ENCODE measurements at regions not wholly inside any gene's neighbourhood (a gene's known extent, or its start where the extent isn't known, plus 50 kb on each side); places are given as distances from the start of the nearest gene placed in this dataset.

GRCh38 chr17:68178831-68179230 lies 69.0 kb upstream of the AMZ2 start:
- Histone ChIP-seq H3K4me3 (ENCODE audit: low read length) (no peak overlapping the region), H3K27me3 (replicated peaks; ENCODE audit: insufficient read depth, low read length) (no peaks in the 10 kb centered on the region), H3K4me1 (ENCODE audit: low read length) (peaks cover 5% of the 10 kb centered on the region; the same call in 1 of the 2 replicates), H3F3A (ENCODE audit: insufficient read depth, low read length) (peaks cover 4% of the 10 kb centered on the region; the same call in 1 of the 2 replicates), H2AFZ (ENCODE audit: low read length) (no peak overlapping the region), H3K9me2 (replicated peaks; ENCODE audit: insufficient read depth, low read length) (no peaks in the 10 kb centered on the region), H3K9ac (ENCODE audit: low read length) (no peak overlapping the region), H3K79me2 (ENCODE audit: low read length) (no peaks in the 10 kb centered on the region), H3K4me2 (ENCODE audit: low read depth, low read length) (no peak overlapping the region), H4K20me1 (ENCODE audit: insufficient read depth, low read length) (no peaks in the 10 kb centered on the region), H3K9me3 (replicated peaks; ENCODE audit: insufficient read depth, low read length) (no peaks in the 10 kb centered on the region), H3K36me3 (replicated peaks; ENCODE audit: insufficient read depth, low read length) (no peaks in the 10 kb centered on the region), H3K27ac (ENCODE audit: low read length) (no peak overlapping the region)
- no peak for DNase-seq
- TF ChIP-seq EZH2 (optimal IDR thresholded peaks at IDR 0.05; ENCODE audit: low read depth, low read length) (no peak), CTCF (IDR thresholded peaks at IDR 0.05; ENCODE audit: low read length) (no peak), EZH2phosphoT487 (IDR thresholded peaks at IDR 0.05; ENCODE audit: low read length) (no peak)

GRCh38 chr17:68179236-68179925 lies 68.5 kb upstream of the AMZ2 start:
- no peaks in the 10 kb centered on the region for H3K9me3 ChIP-seq (replicated peaks; ENCODE audit: insufficient read depth, low read length)
- no peaks in the 10 kb centered on the region for H3K79me2 ChIP-seq (ENCODE audit: low read length)
- H3K4me3 ChIP-seq (ENCODE audit: low read length): no peak overlapping the region
- H3K9ac ChIP-seq (ENCODE audit: low read length): no peak overlapping the region
- no peak overlapping the region for H3K4me2 ChIP-seq (ENCODE audit: low read depth, low read length)
- no peaks in the 10 kb centered on the region for H4K20me1 ChIP-seq (ENCODE audit: insufficient read depth, low read length)
- H3K27ac ChIP-seq (ENCODE audit: low read length): no peak overlapping the region
- peaks cover 5% of the 10 kb centered on the region; the same call in 1 of the 2 replicates for H3K4me1 ChIP-seq (ENCODE audit: low read length)
- DNase-seq: no peak
- TF ChIP-seq CTCF (IDR thresholded peaks at IDR 0.05; ENCODE audit: low read length): no peak
- no peak for TF ChIP-seq EZH2 (optimal IDR thresholded peaks at IDR 0.05; ENCODE audit: low read depth, low read length)
- TF ChIP-seq EZH2phosphoT487 (IDR thresholded peaks at IDR 0.05; ENCODE audit: low read length): no peak
- H3K36me3 ChIP-seq (replicated peaks; ENCODE audit: insufficient read depth, low read length): no peaks in the 10 kb centered on the region
- no peak overlapping the region for H2AFZ ChIP-seq (ENCODE audit: low read length)
- peaks cover 4% of the 10 kb centered on the region; the same call in 1 of the 2 replicates for H3F3A ChIP-seq (ENCODE audit: insufficient read depth, low read length)
- no peaks in the 10 kb centered on the region for H3K9me2 ChIP-seq (replicated peaks; ENCODE audit: insufficient read depth, low read length)
- H3K27me3 ChIP-seq (replicated peaks; ENCODE audit: insufficient read depth, low read length): no peaks in the 10 kb centered on the region

GRCh38 chr17:68179926-68180285 lies 67.9 kb upstream of the AMZ2 start:
- no peak for DNase-seq
- peaks cover 4% of the 10 kb centered on the region; the same call in 1 of the 2 replicates for H3F3A ChIP-seq (ENCODE audit: insufficient read depth, low read length)
- no peaks in the 10 kb centered on the region for H3K9me2 ChIP-seq (replicated peaks; ENCODE audit: insufficient read depth, low read length)
- TF ChIP-seq CTCF (IDR thresholded peaks at IDR 0.05; ENCODE audit: low read length) (no peak), EZH2phosphoT487 (IDR thresholded peaks at IDR 0.05; ENCODE audit: low read length) (no peak), EZH2 (optimal IDR thresholded peaks at IDR 0.05; ENCODE audit: low read depth, low read length) (no peak)
- no peaks in the 10 kb centered on the region for H3K36me3 ChIP-seq (replicated peaks; ENCODE audit: insufficient read depth, low read length)
- H3K9me3 ChIP-seq (replicated peaks; ENCODE audit: insufficient read depth, low read length): no peaks in the 10 kb centered on the region
- no peaks in the 10 kb centered on the region for H4K20me1 ChIP-seq (ENCODE audit: insufficient read depth, low read length)
- H3K27ac ChIP-seq (ENCODE audit: low read length): no peak overlapping the region
- no peak overlapping the region for H3K4me2 ChIP-seq (ENCODE audit: low read depth, low read length)
- peaks cover 9% of the 10 kb centered on the region; the same call in 1 of the 2 replicates for H3K4me1 ChIP-seq (ENCODE audit: low read length)
- no peak overlapping the region for H3K9ac ChIP-seq (ENCODE audit: low read length)
- H3K27me3 ChIP-seq (replicated peaks; ENCODE audit: insufficient read depth, low read length): no peaks in the 10 kb centered on the region
- no peak overlapping the region for H2AFZ ChIP-seq (ENCODE audit: low read length)
- no peak overlapping the region for H3K4me3 ChIP-seq (ENCODE audit: low read length)
- no peaks in the 10 kb centered on the region for H3K79me2 ChIP-seq (ENCODE audit: low read length)

All from MM.1S (cell line).